Karpas-422 (cell line): ENCODE measurements at regions not wholly inside any gene's neighbourhood (a gene's known extent, or its start where the extent isn't known, plus 50 kb on each side); places are given as distances from the start of the nearest gene placed in this dataset. TPM values are rescaled to one million over a fixed set of nuclear protein-coding genes. Genes with fewer than 3 reads are reported as not detected.
"Not testable (repeated sequence)": the region's sequence is repeated elsewhere in the genome, so short reads cannot be mapped to it uniquely, and the experiment has no call there.

Experiments
- DNase-seq: peaks from one replicate; pipeline ENCODE4 v3.0.0-alpha.2; 2015
- H2AFZ ChIP-seq: fragments of 200-600 bp; sonication (generic); 2 replicates; pipeline ENCODE4 v1.6.1; 2014; ENCODE audit warnings: antibody characterized with exemption, low read length, mixed read lengths
- H3K27ac ChIP-seq: fragments of 200-600 bp; sonication (generic); 2 replicates; pipeline ENCODE4 v1.5.1; 2014; ENCODE audit warnings: mild to moderate bottlenecking, low read length, moderate library complexity
- H3K27me3 ChIP-seq: fragments of 200-600 bp; sonication (generic); 2 replicates; pipeline ENCODE4 v1.6.1; 2014; ENCODE audit warnings: low read length, mixed read lengths
- H3K36me3 ChIP-seq: fragments of 200-600 bp; sonication (generic); 2 replicates; pipeline ENCODE4 v1.6.1; 2014; ENCODE audit warnings: low read length, mixed read lengths; ENCODE audit not compliant: insufficient read depth
- H3K4me1 ChIP-seq: fragments of 200-600 bp; sonication (generic); 2 replicates; pipeline ENCODE4 v1.6.1; 2014; ENCODE audit warnings: mild to moderate bottlenecking, low read length, mixed read lengths
- H3K4me2 ChIP-seq: fragments of 200-600 bp; sonication (generic); 2 replicates; pipeline ENCODE4 v1.6.1; 2014; ENCODE audit warnings: low read length, low read depth, mild to moderate bottlenecking; ENCODE audit not compliant: poor library complexity, severe bottlenecking
- H3K4me3 ChIP-seq: fragments of 200-600 bp; sonication (generic); 2 replicates; pipeline ENCODE4 v1.5.1; 2014; ENCODE audit warnings: mild to moderate bottlenecking, antibody characterized with exemption, low read length, mixed read lengths
- H3K79me2 ChIP-seq: fragments of 200-600 bp; sonication (generic); 2 replicates; pipeline ENCODE4 v1.6.1; 2014; ENCODE audit warnings: mild to moderate bottlenecking, low read length, mixed read lengths
- H3K9ac ChIP-seq: fragments of 200-600 bp; sonication (generic); 2 replicates; pipeline ENCODE4 v1.6.0; 2014; ENCODE audit warnings: low read length
- H3K9me2 ChIP-seq: fragments of 200-600 bp; sonication (generic), shearing (Covaris generic); replicated peaks from 2 replicates; pipeline ENCODE4 v1.6.0; 2014; ENCODE audit warnings: mild to moderate bottlenecking, low read length, moderate library complexity; ENCODE audit not compliant: insufficient read depth
- H3K9me3 ChIP-seq: fragments of 300-700, 200-600 bp; sonication (generic); 2 replicates; pipeline ENCODE4 v1.6.1; 2014; ENCODE audit warnings: low read length, mixed read lengths
- H4K20me1 ChIP-seq: fragments of 200-600 bp; sonication (generic); 2 replicates; pipeline ENCODE4 v1.6.1; 2014; ENCODE audit warnings: mild to moderate bottlenecking, antibody characterized with exemption, low read length, low read depth; ENCODE audit not compliant: insufficient read depth
- small RNA-seq: library from RNA; depleted of rRNA; stranded (forward); fragments of <200 nt; gene quantifications from one replicate; pipeline ENCODE3, GENCODE V24; 2014

- Histone ChIP-seq H3K4me1 (no peaks in the 10 kb centered on the region), H3K36me3 (no peaks in the 10 kb centered on the region), H3K9ac (no peak overlapping the region), H3K79me2 (no peaks in the 10 kb centered on the region), H3K4me3 (no peak overlapping the region), H3K9me3 (no peaks in the 10 kb centered on the region), H2AFZ (no peak overlapping the region), H3K9me2 (no peaks in the 10 kb centered on the region), H3K4me2 (no peak overlapping the region), H4K20me1 (no peaks in the 10 kb centered on the region), H3K27ac (no peak overlapping the region), H3K27me3 (no peaks in the 10 kb centered on the region)
- DNase-seq, result no peak
Observed at GRCh38 chr9:93771276-93771675, 183.9 kb downstream of the BARX1 start.

GRCh38 chr9:93761822-93762221 is 185.4 kb downstream of the PHF2 start:
- no peak overlapping the region for H3K9ac ChIP-seq
- no peaks in the 10 kb centered on the region for H3K9me3 ChIP-seq
- H3K27me3 ChIP-seq, result no peaks in the 10 kb centered on the region
- no peaks in the 10 kb centered on the region for H3K4me1 ChIP-seq
- H3K4me3 ChIP-seq, result no peak overlapping the region
- no peak for DNase-seq
- no peak overlapping the region for H2AFZ ChIP-seq
- no peak overlapping the region for H3K4me2 ChIP-seq
- no peaks in the 10 kb centered on the region for H3K36me3 ChIP-seq
- H4K20me1 ChIP-seq, result no peaks in the 10 kb centered on the region
- H3K9me2 ChIP-seq, result no peaks in the 10 kb centered on the region
- H3K79me2 ChIP-seq, result no peaks in the 10 kb centered on the region
- H3K27ac ChIP-seq, result no peak overlapping the region

GRCh38 chr9:93750045-93750444 is 173.7 kb downstream of the PHF2 start:
- no peaks in the 10 kb centered on the region for H3K27me3 ChIP-seq
- DNase-seq, result no peak
- no peak overlapping the region for H3K27ac ChIP-seq
- no peaks in the 10 kb centered on the region for H4K20me1 ChIP-seq
- peaks cover 12% of the 10 kb centered on the region; the same call in 1 of the 2 replicates for H3K9me3 ChIP-seq
- no peak overlapping the region for H3K4me2 ChIP-seq
- no peaks in the 10 kb centered on the region for H3K36me3 ChIP-seq
- H3K9me2 ChIP-seq, result no peaks in the 10 kb centered on the region
- H3K4me3 ChIP-seq, result no peak overlapping the region
- no peak overlapping the region for H3K9ac ChIP-seq
- H3K4me1 ChIP-seq, result no peaks in the 10 kb centered on the region
- H2AFZ ChIP-seq, result no peak overlapping the region
- no peaks in the 10 kb centered on the region for H3K79me2 ChIP-seq

- not testable (repeated sequence) for DNase-seq, H3K4me2 ChIP-seq, H3K36me3 ChIP-seq, H3K79me2 ChIP-seq, H4K20me1 ChIP-seq, H3K27me3 ChIP-seq, H3K9me2 ChIP-seq, H3K27ac ChIP-seq, H2AFZ ChIP-seq, H3K4me1 ChIP-seq, H3K9ac ChIP-seq, H3K4me3 ChIP-seq
- H3K9me3 ChIP-seq, result peaks cover 12% of the 10 kb centered on the region; the same call in 1 of the 2 replicates
Observed at GRCh38 chr9:93748827-93749226, 172.4 kb downstream of the PHF2 start.

GRCh38 chr9:93731963-93732362 is 155.6 kb downstream of the PHF2 start:
- Histone ChIP-seq H4K20me1 (no peaks in the 10 kb centered on the region), H3K4me3 (no peak overlapping the region), H3K9me3 (peaks cover 10% of the 10 kb centered on the region), H3K4me2 (no peak overlapping the region), H3K79me2 (no peaks in the 10 kb centered on the region), H2AFZ (no peak overlapping the region), H3K27ac (no peak overlapping the region), H3K9me2 (no peaks in the 10 kb centered on the region), H3K9ac (no peak overlapping the region), H3K27me3 (no peaks in the 10 kb centered on the region), H3K36me3 (no peaks in the 10 kb centered on the region), H3K4me1 (no peaks in the 10 kb centered on the region)
- no peak for DNase-seq

- peaks cover 10% of the 10 kb centered on the region for H3K9me3 ChIP-seq
- no peak overlapping the region for H3K4me3 ChIP-seq
- H3K27me3 ChIP-seq, result no peaks in the 10 kb centered on the region
- H3K4me2 ChIP-seq, result no peak overlapping the region
- H3K79me2 ChIP-seq, result no peaks in the 10 kb centered on the region
- H3K9me2 ChIP-seq, result no peaks in the 10 kb centered on the region
- no peak overlapping the region for H3K9ac ChIP-seq
- H2AFZ ChIP-seq, result no peak overlapping the region
- no peaks in the 10 kb centered on the region for H3K36me3 ChIP-seq
- no peaks in the 10 kb centered on the region for H3K4me1 ChIP-seq
- no peaks in the 10 kb centered on the region for H4K20me1 ChIP-seq
- no peak for DNase-seq
- no peak overlapping the region for H3K27ac ChIP-seq
Observed at GRCh38 chr9:93730648-93731047, 154.3 kb downstream of the PHF2 start.

GRCh38 chr9:93730217-93730616 is 153.8 kb downstream of the PHF2 start:
- no peaks in the 10 kb centered on the region for H4K20me1 ChIP-seq
- H3K4me2 ChIP-seq, result no peak overlapping the region
- H3K27ac ChIP-seq, result no peak overlapping the region
- peaks cover 10% of the 10 kb centered on the region for H3K9me3 ChIP-seq
- no peak overlapping the region for H2AFZ ChIP-seq
- no peaks in the 10 kb centered on the region for H3K36me3 ChIP-seq
- no peaks in the 10 kb centered on the region for H3K9me2 ChIP-seq
- H3K9ac ChIP-seq, result no peak overlapping the region
- H3K4me1 ChIP-seq, result no peaks in the 10 kb centered on the region
- no peaks in the 10 kb centered on the region for H3K79me2 ChIP-seq
- H3K4me3 ChIP-seq, result no peak overlapping the region
- H3K27me3 ChIP-seq, result no peaks in the 10 kb centered on the region
- no peak for DNase-seq

Small RNA genes lying in the stretch of these regions (small RNA-seq; reads per million reads assigned to genes)
- not detected for gene MIR4291
